ENCODE measurements at regions not wholly inside any gene's neighbourhood (a gene's known extent, or its start where the extent isn't known, plus 50 kb on each side); places are given as distances from the start of the nearest gene placed in this dataset.
A peak's percentile ranks its signal among the peaks of the same experiment; 100 is the strongest.

- no peak for DNase-seq
Observed at GRCh38 chr5:98468188-98468869, 305.1 kb upstream of the RGMB start.

- DNase-seq, result no peak
Observed at GRCh38 chr5:98470747-98471146, 302.7 kb upstream of the RGMB start.

- DNase-seq, result no peak
Observed at GRCh38 chr5:98471458-98471857, 302.0 kb upstream of the RGMB start.

DNA sequence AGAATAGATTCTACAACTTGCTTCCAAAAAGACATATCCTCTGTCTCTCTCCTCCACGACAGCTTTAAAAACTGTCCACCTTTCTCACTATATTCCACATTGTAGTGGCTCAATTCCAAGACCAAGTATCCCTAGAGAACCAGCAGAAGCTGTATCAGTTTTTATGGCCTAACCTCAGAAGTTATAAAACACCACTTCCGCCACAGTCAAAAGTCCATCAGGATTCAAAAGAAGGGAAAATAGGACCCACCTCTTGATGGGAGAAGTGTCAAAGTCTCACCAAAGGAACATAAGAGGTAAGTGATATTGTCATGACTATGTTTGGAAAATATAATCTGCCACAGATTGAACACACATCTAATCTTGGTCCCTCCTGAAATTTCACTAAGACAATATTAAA lies 299.2 kb upstream of the RGMB start:
- no peak for DNase-seq

DNA sequence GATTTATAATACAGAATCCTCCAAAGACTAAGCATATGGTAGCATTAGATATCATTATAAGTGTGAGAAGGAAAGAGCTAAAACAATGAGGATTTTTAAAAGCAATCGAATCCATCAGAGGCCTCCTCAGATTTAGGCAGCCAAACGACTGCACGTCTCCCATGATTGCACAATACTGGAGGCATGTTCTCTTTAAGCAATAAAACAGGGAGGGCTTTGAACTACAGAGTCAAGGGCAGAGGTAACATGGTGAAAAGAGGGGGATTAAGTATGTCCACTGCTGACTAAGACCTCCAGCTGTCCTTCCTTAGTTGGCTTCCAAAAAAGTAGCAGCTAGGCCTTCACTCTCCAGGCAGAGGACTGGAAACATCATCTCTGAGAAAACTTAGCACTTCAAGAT lies 298.7 kb upstream of the RGMB start:
- no peak for DNase-seq

DNA sequence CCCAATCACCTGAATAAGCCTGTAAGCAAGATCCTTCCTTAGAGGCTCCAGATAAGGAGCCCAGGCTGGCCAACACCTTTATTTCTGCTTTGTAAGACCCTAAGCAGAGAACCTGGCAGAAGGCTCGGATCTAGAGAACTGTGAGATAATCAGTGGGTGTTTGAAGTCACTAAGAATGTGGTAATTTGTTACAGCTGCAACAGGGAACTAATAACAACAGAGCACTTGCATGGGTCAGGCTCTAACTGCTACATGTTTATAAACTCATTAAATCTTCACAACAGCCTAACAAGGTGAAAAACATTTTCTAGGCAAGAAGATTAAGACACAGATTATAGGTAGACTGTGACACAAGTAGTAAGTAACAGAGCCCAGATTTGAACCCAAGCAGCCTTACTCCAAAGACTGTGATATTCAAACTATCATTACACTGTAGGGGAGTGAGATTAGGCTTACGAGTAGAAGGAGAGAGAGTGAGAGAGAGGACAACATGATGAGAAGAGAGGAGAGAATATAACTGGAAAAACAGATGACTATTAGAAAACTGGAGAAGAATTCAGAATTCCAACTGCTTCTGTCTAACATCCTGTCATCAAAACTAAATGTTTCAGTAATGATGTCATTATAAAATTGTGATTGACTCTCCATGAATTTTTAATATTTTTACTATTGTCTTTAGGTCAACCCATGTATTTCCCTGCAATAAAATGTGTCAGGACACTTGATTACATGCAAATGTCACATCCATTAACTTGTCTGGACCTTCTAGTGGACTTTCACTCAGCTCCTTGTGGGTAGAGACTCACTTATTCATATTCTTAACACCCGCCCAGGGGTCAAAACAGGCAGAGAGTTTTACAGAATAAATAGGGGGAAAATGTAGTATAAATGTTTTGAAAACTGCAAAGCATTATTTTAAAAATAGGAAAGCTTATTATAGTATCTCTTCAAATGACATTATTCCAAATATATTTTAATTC lies 290.9 kb upstream of the RGMB start:
- DNase-seq, result no peak

DNA sequence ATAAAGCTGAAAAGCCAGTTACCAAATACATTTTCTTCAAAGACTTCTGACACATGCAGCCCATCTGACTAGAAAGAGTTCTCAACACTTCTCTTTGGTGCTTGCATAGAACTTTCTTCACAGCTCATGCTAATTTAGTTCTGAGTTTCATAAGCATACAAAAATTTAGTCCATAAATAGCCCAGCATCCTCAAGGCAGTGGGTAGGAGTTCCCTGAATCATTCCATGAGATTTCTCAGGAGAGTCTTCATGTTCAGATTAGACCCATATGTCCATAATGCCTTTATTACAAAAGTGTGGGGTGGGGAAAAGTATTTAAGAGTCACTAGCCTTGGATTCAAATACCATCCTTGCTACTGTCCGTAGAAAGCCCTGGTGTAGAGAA lies 290.2 kb upstream of the RGMB start:
- no peak for DNase-seq

DNA sequence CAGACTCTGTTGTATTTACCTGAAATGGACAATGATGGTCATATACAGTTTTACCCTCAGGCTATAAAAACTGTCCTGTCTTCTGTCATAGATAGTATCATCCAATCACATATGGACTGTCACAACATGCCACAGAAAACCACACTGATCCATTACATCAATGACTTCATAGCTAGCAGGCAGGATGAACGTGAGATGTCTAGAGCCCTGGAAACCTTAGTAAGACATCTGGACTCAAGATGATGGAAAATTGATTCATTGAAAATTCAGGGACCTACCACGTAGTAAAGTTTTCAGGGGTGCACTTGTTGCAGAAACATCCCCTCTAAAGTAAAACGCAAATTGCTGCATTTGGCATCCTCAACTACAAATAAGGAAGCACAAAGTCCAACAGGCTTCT lies 284.4 kb upstream of the RGMB start:
- no peak for DNase-seq

DNA sequence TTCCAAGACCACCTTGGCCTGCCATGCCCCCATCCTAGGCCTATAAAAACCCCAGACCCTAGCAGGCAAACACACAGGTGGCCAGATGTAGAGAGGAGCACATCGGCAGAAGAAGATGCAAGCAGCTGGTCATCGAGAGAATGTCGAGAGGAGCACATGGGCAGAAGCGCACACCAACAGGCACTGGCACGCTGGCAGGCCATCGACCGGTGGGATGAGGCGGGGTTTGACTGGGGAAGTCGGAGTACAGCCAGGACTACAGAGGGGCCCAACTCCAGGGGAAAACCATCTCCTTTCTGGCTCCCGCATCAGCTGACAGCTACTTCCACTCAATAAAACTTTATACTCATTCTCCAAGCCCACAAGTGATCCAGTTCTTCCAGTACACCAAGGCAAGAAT lies 283.1 kb upstream of the RGMB start:
- DNase-seq, result no peak

DNA sequence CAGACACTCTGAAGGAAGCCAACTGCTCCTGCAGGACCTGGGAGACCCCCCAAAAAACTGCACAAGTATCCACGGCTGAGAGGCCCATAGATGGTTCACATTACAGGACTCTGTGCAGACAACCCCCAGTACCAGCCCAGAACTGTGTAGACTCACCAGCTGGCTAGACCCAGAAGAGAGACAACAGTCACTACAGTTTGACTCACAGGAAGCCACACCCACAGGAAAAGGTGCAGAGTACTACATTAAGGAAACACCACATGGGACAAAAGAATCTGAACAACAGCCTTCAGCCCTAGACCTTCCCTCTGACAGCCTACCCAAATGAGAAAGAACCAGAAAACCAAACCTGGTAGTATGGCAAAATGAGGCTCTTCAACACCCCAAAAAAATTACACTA lies 281.2 kb upstream of the RGMB start:
- DNase-seq, result peak; percentile 3

DNA sequence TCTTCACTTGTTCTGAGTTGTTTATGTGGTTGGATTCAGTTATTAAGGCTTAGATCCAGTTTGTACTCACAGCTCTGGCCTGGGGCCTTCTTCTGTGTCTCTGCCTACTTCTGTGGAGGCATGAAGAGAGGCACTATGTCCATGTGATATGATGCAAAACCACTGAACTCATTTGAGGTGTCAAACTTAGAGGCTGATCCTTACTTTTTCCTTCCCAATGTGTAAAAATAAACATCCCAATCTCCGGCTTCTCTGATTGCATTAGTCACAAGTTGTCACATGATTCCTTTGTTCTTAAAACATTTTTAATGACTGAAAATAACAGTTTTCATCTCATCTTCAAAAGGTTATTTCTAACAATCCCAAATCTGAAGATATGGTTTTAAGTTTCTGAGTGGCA lies 276.0 kb upstream of the RGMB start:
- no peak for DNase-seq

DNA sequence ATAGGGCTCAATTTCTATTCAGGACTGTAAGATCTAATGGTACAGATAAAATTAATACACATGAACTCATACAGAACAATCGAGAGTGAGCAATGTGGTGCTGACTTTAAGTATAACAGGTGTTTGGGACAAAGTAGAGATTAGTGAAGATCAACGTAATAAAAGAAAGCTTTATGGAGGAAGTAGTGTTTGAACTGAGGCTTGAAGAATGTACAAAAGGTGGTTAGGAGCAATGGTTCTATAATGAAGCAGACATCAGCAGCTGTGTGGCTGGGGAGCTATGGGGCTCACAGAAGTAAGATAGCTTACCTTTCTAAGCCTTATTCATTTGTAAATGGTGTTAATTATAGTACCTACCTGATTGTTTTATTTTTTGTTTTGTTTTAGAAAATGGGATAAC lies 275.4 kb upstream of the RGMB start:
- no peak for DNase-seq

DNA sequence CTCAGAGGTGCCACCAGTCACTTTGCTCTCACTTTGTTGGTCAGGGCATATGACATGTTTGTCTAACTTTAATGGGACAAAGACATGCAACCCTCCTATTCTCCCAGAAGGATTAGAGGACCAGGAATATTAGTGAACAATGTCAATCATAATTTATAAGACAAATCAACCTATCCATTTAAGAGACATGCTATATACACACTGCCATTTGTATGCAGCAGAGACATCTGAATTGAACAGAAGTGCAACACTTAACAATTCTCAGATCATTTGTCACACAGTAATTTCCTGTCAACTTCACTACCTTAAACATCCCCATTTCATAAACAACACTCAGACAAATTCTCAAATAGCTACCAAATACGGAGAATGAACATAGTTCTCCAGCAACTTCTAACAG lies 273.6 kb upstream of the RGMB start:
- DNase-seq, result no peak

DNA sequence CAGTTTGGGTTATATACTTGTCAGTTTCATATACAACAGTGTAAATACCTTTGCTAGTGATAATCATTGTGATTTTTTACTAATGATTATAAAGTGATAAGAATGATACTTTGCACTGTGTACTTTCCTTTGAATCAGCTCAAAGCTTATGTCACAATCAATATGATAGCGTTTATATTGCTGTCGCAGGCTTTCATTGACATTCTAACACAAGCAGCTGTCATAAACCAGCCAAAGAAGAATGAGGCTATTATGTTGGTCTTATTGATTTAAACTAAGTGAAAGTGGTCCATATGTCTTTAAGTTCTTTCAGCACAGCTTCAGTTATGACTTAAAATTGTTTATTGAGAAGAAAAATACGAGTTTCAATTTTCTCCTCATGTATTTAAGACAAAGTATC lies 272.7 kb upstream of the RGMB start:
- DNase-seq, result no peak

DNA sequence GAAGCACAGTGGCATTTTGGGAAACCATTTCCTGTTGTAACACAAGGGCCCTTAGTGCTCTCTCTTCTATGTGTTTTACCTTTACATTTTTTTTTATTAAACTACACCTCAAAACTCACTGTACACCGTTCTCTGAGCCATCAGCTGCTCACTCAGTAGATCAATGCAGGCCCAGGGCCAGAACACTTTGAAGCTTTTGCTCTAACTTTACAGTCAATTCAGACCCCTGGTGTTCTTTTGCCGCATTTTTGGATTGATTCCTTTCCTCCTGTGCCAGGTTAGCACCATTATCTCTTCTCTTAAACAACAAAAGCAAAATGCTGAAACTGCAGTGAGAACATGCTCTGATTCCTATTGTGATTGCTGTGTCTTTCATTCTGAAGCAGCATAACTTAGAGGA lies 269.8 kb upstream of the RGMB start:
- no peak for DNase-seq

GRCh38 chr5:98504505-98504904 lies 269.0 kb upstream of the RGMB start:
- no peak for DNase-seq

- no peak for DNase-seq
Observed at GRCh38 chr5:98510143-98510985, 263.1 kb upstream of the RGMB start.

DNA sequence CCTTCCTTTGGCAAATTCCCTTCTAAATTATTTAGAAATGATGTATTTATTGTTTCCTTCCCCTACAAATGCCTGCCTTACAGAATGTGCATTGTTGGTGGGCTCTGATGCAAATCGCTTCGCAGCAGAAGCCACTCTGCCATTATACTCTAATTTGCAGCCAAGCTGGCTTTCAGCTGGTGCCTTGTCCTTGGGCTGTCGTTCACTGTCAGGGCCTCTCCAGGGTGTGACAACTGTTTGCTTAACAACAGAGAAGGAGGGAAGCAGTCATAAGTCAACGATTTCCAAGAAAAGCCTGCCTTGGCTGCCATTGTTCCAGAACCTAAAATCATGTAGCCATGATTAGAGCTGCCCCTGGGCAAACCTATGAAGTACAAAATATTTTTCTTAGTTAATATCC lies 260.1 kb upstream of the RGMB start:
- no peak for DNase-seq

DNA sequence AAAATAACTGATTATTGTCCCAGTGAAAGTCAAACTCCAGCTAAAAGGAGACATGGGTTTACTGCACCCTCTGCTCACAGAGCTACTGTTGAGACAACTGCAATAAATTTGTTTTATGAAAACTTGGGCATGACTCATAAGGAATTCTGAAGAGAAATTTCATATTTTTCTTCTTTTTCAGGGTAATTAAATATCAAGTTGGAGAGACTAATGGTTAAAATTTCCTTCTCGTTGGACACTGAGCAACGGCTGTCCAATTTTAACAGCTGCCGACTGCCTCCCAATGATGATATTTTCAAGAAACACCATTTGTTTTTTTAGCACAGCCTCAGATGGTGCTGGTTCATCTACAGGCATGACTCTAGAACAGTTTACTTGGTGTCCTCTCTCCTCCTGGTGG lies 259.2 kb upstream of the RGMB start:
- DNase-seq, result no peak

DNA sequence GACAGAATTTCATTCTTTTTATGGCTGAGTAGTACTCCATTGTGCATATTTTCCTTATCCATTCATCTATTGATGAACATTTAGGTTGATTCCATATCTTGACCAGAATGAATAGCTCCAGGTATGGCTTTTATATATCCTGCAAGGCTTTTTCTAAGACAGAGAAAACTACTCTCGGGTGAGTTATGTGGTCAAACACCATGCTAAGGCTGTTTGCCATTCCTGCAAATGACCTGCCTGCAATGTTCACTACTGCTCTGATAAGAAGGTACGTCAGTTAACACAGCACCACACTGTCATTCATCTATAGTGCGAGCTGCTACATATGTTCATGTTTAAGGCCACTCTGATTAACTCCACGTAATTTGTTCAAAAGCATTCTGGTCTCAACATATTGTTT lies 256.8 kb upstream of the RGMB start:
- no peak for DNase-seq

- DNase-seq, result no peak
Observed at GRCh38 chr5:98517560-98518366, 255.7 kb upstream of the RGMB start.

DNA sequence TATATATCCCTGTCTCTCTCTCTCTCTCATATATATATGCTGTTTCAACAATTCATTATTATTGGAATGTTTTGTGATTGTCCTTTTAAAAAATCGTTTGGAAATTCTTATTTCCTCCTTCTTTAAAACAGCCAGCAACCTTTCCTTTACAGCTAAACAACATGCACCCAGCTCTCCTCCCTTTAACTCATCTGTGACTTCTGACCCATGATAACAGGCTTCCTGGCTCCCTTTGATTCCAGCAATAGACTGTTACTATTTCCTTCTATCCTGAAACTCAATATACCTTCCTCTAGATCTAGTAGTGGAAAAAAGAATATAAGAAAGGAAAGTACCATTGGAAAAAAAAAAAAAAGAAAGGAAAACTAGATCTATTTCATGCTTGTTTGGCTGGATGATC lies 254.7 kb upstream of the RGMB start:
- no peak for DNase-seq

DNA sequence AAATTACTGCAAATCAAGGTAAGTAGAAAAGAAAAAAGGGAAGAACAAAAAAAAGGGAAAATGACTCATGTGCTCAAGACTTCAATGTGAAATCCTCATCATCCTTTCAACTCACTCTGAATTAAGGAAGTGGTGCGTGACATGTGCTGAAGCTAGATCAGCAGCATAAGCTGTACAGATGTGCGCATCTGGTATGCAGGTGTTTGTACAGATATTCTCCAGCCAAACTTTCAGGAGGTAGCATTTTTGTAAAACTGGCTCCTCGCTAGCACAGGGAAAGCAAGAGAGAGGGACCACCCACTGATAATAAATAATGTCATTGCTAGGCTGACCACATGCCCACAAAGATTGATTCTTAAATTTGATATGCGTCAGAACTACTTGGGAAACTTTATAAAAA lies 253.9 kb upstream of the RGMB start:
- no peak for DNase-seq
